ENCODE measurements at regions not wholly inside any gene's neighbourhood (a gene's known extent, or its start where the extent isn't known, plus 50 kb on each side); places are given as distances from the start of the nearest gene placed in this dataset.

- no peak overlapping the region for H3K4me3 ChIP-seq
- 74% methylated on average over 2 of the region's 2 CpGs for WGBS
Measured at GRCh38 chr9:108094676-108094993, 605.1 kb upstream of the KLF4 start.

GRCh38 chr9:108093773-108094675, 604.5 kb upstream of the KLF4 start:
- WGBS, result 69% methylated on average over 1 of the region's 1 CpG
- Histone ChIP-seq H3K9me3 (peaks cover 0 to 9% (median 2%) of the 10 kb centered on the region in 4 donors), H3K27me3 (no peaks in the 10 kb centered on the region), H3K27ac (replicated peaks in 1 of 4) (no peak overlapping the region), H3K4me1 (no peaks in the 10 kb centered on the region), H3K36me3 (no peaks in the 10 kb centered on the region), H3K4me3 (no peak overlapping the region)
- intact Hi-C loops (cut with DNase I), result no loop called here
- peak; percentile 78 for DNase-seq (ENCODE audit: extremely low spot score)
- TF ChIP-seq POLR2AphosphoS5 (IDR thresholded peaks at IDR 0.05), result no peak
- no peak for TF ChIP-seq POLR2A (IDR thresholded peaks at IDR 0.05; ENCODE audit: low read depth)
- TF ChIP-seq CTCF (IDR thresholded peaks at IDR 0.05), result no peak
- no peak for TF ChIP-seq EP300 (IDR thresholded peaks at IDR 0.05)

More at GRCh38 chr9:108094676-108094993, 605.1 kb upstream of the KLF4 start:
- Histone ChIP-seq H3K27me3 (no peaks in the 10 kb centered on the region), H3K36me3 (no peaks in the 10 kb centered on the region), H3K27ac (replicated peaks in 1 of 4) (no peak overlapping the region), H3K4me1 (no peaks in the 10 kb centered on the region), H3K9me3 (peaks cover 0 to 9% (median 2%) of the 10 kb centered on the region in 4 donors)
- intact Hi-C loops (cut with DNase I), result no loop called here
- DNase-seq (ENCODE audit: extremely low spot score), result no peak
- no peak for TF ChIP-seq POLR2AphosphoS5 (IDR thresholded peaks at IDR 0.05)
- TF ChIP-seq POLR2A (IDR thresholded peaks at IDR 0.05; ENCODE audit: low read depth), result no peak
- TF ChIP-seq CTCF (IDR thresholded peaks at IDR 0.05), result no peak
- no peak for TF ChIP-seq EP300 (IDR thresholded peaks at IDR 0.05)

GRCh38 chr9:108088916-108089315, 599.3 kb upstream of the KLF4 start:
- no peak for DNase-seq (ENCODE audit: extremely low spot score)
- Histone ChIP-seq H3K27ac (replicated peaks in 1 of 4) (no peak overlapping the region), H3K27me3 (no peaks in the 10 kb centered on the region), H3K4me3 (no peak overlapping the region), H3K4me1 (no peaks in the 10 kb centered on the region), H3K36me3 (no peaks in the 10 kb centered on the region), H3K9me3 (peaks cover 0 to 9% (median 2%) of the 10 kb centered on the region in 4 donors)
- TF ChIP-seq POLR2AphosphoS5 (IDR thresholded peaks at IDR 0.05) (no peak), EP300 (IDR thresholded peaks at IDR 0.05) (no peak), CTCF (IDR thresholded peaks at IDR 0.05) (no peak), POLR2A (IDR thresholded peaks at IDR 0.05; ENCODE audit: low read depth) (no peak)
- 95% methylated on average over 3 of the region's 3 CpGs for WGBS
- intact Hi-C loops (cut with DNase I), result no loop called here

GRCh38 chr9:108087781-108088180, 598.2 kb upstream of the KLF4 start:
- intact Hi-C loops (cut with DNase I), result no loop called here
- H3K27me3 ChIP-seq, result no peaks in the 10 kb centered on the region
- H3K27ac ChIP-seq (replicated peaks in 1 of 4), result no peak overlapping the region
- no peaks in the 10 kb centered on the region for H3K36me3 ChIP-seq
- no peak for DNase-seq (ENCODE audit: extremely low spot score)
- H3K9me3 ChIP-seq, result peaks cover 0 to 5% (median 2%) of the 10 kb centered on the region in 4 donors
- no peak overlapping the region for H3K4me3 ChIP-seq
- H3K4me1 ChIP-seq, result no peaks in the 10 kb centered on the region
- TF ChIP-seq CTCF (IDR thresholded peaks at IDR 0.05), result no peak
- TF ChIP-seq EP300 (IDR thresholded peaks at IDR 0.05), result no peak
- no peak for TF ChIP-seq POLR2A (IDR thresholded peaks at IDR 0.05; ENCODE audit: low read depth)
- peak; percentile 36 to 44 for TF ChIP-seq POLR2AphosphoS5 (IDR thresholded peaks at IDR 0.05)
- 88% methylated on average over 5 of the region's 5 CpGs for WGBS
